NCI-H510A (cell line): ENCODE measurements at regions not wholly inside any gene's neighbourhood (a gene's known extent, or its start where the extent isn't known, plus 50 kb on each side); places are given as distances from the start of the nearest gene placed in this dataset.
"Not testable (repeated sequence)": the region's sequence is repeated elsewhere in the genome, so short reads cannot be mapped to it uniquely, and the experiment has no call there.

ENCODE experiments used
- DNase-seq: peaks from one replicate; lab custom pipeline; 2025; lab: John Stamatoyannopoulos, UW

DNA sequence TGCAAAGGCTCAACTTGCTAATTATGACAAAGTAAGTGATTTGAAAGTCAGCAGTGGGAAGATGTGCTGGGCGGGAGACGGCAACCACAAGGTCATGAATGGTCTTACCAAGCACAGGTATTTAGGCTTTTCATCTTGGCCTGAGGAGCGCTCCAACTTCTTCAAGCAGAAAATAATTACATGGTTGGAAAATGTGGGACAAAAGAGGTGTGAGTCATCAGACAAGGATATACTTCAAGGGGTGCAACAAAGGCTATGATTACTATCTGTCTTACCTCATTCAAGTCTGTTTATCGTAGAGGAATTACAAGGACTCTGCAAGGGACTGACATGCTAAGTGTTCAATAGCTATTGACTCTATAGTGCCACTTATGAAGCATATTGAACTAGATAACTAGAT lies 2005.7 kb downstream of the MRPL39 start:
- no peak for DNase-seq

DNA sequence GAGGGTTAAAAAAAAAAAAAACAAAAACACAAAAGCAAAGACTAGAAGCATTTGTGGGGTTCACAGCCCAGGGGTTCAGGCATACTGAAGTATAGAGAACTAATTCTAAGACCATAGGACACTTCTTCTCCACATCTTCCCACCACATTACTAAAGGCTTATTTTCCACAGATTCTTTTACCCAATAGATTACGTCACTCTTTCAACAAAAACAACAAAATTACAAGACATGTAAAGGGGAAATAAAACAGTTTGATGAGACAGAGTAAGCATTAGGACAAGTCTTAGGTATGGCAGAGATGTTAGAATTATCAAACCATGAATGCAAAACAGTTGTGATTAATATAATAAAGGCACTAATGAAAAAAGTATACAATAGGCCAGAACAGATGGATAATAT lies 2013.7 kb downstream of the MRPL39 start:
- no peak for DNase-seq

DNA sequence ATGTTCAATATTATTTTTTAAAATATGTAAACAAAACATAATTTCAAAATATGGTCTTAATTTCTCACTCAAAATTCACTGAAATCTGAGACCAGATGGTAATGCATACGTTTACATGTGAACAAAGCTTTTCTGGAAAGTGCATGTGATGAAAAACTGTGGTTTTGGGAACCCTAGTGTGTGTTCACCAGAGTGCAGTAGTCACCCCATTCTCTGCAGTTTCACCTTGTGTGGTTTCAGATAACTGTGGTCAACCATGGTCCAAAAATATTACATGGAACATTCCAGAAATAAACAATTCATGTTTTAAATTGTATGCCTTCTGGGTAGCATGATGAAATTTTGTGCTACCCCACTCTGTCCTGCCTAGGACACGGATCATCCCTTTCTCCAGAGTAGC lies 2021.9 kb downstream of the MRPL39 start:
- DNase-seq: no peak

DNA sequence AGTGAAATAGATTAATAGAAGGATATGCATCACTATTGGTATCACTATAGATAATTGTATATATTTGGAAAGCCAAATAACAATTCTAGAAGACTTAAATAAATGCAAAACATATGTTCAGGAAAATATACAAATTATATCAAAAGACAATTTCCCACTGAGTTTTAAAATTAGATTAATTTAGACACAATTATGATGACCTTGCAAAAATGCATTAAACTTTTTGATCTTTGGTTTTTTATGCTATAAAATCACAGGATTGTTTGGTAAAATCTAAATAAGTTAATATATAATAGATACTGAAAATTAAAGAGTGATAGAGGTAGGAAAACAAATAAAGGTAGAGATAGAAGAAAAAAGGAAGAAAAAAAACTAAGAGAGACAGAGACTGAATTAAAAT lies 2027.7 kb downstream of the MRPL39 start:
- DNase-seq: no peak

DNA sequence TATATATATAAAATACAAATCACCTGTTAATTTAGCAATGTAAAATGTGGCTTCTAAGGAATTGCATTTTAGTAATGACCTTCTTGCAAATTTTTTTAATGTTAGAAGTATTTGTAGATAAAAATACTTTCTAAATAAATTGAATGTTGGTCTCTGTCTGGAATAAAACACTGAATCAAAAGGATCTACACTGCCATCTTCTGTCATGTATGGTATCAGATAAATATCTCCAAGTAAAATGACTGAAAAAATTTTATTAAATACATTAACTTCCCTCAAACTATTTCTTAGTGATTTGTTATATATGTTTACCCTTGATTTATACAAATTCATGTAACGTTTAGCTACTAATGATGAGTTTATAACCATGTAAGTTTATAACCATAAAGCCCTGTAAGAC lies 2029.3 kb downstream of the MRPL39 start:
- no peak for DNase-seq

DNA sequence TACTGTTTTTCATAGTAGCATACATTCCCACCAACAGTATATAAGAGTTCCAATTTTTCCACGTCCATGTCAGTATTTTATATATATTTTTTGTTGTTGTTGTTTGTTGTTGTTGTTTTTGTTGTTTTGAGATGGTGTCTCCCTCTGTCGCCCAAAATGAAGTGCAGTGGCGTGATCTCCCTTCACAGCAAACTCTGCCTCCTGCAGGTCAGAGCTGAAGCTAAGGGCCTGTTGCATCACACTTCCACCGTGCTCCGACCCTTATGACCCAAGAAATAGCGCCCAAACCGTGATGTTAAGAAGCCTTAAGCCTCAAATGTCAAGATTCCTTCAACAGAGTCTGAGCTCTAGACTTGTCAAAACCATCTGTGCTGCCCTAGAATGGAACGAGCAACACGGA lies 2032.3 kb downstream of the MRPL39 start:
- DNase-seq: no peak

DNA sequence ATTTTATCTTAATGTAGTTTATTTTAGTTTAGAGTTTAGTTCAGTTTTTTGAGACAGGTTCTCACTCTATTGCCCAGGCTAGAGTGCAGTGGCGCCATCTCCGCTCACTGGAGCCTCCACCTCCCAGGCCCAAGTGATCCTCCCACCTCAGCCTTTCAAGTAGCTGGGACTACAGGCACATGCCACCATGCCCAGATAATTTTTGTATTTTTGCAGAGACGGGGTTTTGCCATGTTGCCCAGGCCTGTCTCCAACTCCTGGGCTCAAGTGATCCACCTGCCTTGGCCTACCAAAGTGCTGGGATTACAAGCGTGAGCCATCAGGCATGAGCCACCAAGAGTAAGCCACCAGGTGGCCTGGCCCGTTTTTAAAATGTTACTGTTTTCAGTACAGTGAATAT lies 2058.4 kb downstream of the MRPL39 start:
- not testable (repeated sequence) for DNase-seq

DNA sequence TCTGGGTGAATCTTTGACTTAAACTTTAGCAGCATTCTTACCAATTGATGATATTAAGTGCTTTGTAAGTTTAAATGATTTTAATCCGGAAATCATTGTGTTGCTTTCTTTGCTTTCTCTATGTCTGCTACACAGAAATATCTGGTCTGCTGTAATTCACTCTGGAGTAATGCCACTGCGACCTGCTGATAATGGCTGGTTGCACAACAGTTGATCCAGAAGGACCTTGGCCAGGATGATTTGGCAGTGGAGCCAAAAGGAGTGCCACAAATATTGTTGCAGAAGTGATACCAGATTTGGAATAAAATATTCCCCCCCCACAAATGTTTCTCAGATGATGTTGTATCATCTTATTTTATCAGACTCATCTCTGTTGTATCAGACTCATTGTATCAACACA lies 2063.9 kb downstream of the MRPL39 start:
- no peak for DNase-seq

DNA sequence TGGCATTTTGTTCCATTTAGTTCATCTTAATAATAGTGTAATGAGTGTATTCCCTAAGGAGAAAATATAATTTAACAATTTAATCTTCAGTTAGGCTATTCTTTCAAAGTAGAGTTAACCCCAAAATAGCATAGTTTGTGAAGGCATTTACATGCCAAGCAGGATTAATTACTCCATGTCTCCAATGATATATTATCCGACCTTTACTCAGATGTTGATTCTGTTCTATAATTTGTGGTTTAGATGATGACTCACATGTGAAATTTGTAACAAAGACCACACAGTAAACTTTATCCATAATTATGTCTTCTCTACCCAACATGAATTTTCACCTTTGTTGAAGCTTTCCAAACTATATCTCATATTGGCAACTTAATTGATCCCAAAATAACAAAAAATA lies 2065.2 kb downstream of the MRPL39 start:
- DNase-seq: no peak

DNA sequence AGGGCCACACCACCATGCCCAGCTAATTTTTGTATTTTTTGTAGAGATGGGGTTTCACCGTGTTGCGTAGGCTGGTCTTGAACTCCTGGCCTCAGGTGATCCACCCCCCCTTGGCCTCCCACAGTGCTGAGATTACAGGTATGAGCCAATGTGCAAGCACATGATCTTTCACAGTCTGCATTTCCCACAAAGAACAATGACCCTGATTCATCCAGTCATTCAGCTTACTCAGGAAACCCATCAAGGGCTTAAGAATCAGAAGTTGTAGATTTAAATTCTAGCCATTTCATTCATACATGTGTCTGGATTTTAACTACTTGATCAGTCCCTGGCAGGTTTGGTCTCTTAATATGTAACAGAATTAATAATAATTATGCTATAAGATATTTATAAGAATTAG lies 2065.7 kb downstream of the MRPL39 start:
- no peak for DNase-seq

DNA sequence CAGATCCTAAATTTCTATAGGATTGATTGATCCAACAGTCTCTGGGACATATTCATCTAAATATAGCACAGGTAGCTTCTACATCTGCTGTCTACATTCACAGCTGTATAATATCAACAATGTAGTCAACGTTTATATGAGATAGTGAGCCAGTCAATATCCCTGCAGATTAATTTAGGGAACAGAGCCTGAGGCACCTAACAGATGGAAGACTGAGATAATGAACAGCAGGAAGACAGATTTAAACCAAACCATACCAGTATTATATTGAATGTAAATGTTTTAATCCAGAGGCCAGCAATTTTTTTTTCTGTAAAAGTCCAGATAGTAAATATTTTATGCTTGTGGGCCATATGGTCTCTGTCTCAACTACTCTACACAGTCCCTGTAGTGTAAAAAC lies 2072.4 kb downstream of the MRPL39 start:
- no peak for DNase-seq

DNA sequence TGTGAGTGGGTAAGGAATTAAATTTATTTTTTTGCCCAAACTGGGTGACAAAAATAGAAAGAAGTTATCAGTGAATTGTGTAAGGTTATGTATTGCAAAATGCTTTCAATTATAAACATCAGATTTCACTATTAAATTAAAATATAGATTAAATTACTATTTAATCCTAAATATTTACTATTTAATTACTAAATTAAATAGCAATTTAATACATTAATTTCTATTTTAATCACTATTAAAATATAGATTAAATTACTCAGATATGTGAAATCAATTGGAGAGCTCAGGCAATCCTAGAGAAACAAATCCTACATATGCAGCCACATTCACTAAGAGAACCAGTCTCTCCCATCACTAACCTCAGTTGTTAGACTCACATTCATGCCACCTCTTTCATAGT lies 2075.8 kb downstream of the MRPL39 start:
- DNase-seq: no peak

DNA sequence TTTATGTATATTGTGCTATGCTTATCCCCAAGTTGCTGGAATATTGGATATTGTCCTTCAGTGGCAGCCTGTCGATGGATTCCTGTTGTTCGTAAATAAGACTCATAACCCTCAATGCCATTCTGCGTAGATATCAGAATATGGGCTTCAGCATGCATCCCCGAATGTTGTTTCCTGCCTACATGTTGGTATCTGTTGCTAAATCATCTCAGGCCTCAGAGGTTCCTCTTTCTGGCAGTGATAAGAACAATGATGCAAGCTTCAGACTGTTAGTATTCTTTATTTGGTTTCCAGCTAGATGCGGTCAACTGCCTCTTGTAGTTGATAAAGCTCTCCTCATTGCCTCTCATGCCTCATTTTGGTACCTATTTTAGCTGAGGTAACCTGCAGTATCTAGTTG lies 2082.6 kb downstream of the MRPL39 start:
- no peak for DNase-seq

DNA sequence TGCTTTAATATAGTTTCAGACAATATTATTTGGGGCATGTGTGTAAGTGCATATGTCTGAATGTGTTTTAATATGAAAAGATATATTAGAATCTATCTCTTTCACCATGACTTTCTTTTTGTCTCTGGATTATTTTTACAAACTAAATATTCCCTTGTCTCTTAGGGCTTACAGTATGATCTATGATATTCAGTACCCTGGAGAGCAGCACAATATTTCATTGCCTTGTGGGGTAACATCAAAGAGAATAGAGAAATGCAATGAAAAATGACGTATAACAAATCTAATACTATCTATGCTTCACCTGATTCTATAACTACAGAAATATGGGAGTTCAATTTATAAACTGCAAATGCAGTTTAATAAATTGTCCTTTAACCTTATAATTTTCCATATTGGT lies 2084.5 kb downstream of the MRPL39 start:
- no peak for DNase-seq

DNA sequence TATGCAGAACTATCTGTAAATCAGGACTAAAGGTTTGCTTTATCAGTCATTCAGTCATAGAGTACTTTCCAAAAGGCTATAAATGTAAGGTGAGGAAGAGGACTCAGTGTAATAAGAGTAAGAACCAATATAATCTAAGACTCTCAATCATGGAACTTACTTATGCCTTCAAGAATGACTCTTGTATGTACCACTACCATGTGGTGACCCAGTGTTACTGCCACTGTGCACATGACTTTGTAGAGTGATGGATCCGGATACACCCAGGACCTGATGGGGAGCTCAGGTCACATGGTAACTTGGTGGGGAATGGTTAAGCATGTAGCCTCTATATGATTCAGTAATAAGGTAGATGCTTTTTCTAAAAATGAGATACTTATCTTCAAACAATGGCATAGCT lies 2099.8 kb downstream of the MRPL39 start:
- DNase-seq: no peak

DNA sequence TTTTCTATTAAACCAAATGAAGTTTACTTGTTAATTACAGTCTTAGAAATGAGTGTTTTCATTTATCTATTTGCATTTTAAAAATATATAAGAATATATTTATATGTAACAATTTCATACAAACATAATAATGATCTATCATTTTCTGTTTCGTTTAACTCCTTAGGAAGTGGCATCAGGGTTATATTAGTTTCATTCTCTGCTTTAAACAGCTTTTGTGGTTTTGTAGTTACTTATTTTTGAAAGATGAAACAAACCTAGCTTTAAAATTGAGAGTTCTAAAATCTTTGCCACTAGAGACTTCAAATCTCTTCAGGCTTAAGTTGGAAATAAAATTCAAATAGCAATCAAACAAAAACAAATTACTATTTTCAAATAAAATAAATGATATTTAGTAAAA lies 2110.6 kb downstream of the MRPL39 start:
- no peak for DNase-seq

DNA sequence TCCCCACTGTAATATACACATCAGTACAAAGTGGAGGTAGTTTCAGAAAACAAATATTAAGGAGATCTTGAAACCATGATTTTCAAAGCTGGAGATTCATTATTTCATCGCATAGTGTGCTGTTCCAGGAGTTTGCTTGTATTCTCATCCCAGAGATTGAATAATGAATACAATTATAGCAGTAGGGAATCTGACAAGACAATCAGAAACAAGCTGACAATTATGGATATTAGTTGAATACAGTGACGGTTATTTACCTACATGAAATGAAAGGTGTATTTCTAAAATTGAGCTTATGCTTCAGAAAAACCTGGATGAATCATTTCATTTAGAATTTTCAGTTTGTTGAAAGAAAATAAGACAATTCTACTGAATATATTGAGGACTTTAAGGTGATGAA lies 2119.0 kb downstream of the MRPL39 start:
- no peak for DNase-seq

DNA sequence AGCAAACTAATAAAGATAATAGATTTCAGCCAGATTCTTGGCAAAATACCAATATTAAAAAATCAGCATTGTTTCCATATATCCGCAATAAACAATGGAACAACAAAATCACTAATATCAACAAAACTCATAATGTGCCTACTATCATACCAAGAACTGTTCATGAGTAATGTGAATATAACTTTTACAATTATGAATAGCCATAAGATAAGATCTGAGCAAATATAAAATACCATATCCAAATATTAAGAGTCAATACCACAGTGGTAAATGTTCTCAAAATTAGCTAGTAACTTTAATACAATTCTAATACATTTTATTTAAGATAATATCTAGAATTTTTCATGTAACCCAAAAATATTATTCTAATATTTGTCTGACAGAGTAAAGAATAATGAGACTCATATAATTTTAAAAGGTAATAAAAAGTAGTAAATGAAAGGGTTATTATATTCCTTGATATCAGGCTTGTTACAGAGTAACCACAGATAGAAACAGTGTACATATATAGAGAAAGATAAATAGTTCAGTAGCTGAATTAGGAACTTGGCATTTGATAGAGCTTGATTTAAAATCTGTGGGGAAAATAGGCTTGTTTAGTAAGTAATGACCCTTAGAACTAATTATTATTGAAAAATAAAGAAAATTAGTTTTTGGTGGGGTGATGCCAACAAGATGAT lies 2126.6 kb downstream of the MRPL39 start:
- no peak for DNase-seq

DNA sequence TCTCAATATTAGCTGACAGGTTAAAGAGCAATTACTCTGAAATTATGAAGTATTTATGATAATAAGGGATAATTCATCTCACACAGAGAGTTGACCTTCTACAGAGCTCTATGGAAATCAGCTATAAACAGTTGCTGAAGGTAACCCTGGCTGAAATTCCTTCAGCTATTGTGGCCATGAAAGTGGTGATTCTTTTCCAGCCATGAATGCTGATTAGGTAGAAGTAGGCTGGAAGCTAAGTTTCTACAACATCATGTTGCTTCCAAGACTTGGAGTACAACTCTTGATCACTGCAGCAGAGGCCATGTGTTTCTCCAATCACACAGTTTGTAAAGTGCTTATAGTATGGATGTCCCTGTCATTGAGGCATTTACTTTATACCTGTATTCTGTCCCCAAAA lies 2128.9 kb downstream of the MRPL39 start:
- no peak for DNase-seq

DNA sequence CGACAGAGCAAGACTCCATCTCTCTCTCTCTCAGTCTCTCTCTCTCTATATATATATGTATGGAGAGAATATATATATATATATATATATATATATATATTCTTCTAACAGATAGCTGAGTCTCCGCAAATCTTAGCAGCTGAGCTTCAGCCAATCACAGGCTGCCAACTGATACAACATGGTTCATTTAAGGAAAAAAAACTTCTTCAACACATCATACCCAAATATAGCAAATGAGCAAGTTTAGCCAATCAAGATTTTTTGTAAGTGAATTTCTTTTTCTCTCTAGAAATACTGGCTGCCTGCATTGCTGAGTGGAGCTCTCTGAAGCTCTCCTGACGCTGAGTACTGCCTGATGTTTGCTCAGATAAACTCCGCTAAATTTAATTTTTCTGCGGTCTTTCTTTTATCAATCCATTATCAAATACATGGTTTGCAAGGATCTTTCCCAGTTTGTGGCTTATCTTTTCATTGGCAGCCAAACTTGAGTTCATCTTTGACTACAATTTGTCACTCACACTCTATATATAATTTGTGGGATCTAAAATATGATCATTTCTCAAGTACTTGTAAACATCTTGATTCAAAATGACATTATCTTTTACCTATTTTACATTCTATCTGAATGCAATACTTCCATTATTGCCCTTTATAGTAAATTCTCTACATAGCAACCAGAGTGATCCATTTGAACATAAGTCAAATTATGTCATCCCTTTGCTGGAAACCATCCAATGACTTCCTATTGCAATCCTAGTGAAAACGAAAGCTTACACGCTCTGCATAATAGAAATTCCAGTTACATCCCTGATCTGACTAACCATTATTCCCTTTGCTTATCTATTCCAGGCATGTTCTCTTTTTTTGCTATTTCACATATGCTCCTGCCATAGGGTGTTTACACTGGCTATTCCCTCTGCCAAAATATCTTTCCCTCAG lies 2131.7 kb downstream of the MRPL39 start:
- DNase-seq: no peak

DNA sequence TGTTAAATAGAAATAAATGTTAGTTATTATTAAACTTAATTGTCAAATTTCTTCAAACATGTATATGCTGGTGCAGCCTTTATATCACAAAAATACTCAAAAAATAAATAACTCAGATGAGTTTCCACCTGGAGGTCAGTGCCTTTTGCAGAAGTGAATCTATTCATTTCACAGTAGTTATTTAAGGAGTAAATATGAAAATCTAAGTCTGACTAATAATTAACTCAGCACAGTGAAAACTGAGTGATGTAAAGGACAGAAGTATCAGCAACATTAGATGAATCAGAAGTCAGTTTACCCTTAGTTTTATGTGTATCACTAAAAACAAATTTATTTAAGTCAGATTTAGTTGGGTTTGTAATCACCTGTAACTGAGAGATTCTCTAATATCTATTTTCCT lies 2135.4 kb downstream of the MRPL39 start:
- DNase-seq: no peak

DNA sequence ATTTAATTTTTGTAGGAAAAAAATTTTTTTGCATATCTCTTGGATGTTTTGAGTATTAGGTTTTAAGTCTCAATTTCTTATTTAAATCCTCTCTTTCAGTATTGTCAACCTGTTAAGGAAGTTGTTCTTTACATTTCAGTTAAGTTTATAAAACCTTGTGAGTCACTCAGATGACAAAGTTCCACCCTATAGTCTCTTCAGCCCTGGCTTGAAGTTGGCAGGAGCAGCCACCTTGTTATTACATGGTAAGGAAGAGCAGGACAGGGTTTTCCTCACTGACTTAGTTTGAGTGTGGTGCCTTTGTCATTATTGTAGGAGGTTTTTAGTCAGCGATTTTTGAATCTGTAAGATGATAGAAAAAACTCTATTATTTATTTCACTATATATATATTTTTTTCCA lies 2143.9 kb downstream of the MRPL39 start:
- DNase-seq: no peak

DNA sequence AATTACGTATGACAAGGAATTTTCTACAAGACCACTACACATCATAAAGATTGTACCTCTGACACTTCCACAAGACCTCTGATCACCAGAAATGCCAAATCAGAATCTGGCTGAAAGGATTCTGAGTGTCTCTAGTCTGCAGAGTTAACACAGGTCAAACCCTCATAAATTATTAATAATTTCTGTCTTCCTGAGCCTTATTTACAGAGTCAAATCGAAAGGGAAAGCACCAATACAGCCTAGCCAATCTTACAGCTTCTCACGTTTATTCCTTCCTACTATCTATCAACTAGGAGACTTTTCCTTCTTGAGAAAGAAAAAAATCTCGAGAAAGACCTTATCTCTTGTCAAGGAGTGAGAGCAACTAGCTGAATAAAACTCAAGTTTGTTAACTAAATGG lies 2151.6 kb downstream of the MRPL39 start:
- DNase-seq: no peak
